ENCODE measurements at regions not wholly inside any gene's neighbourhood (a gene's known extent, or its start where the extent isn't known, plus 50 kb on each side); places are given as distances from the start of the nearest gene placed in this dataset.

GRCh38 chr11:115047631-115048030, 369.3 kb downstream of the NXPE2 start:
- DNase-seq: no peak

GRCh38 chr11:115049796-115050195, 371.5 kb downstream of the NXPE2 start:
- DNase-seq: no peak

DNA sequence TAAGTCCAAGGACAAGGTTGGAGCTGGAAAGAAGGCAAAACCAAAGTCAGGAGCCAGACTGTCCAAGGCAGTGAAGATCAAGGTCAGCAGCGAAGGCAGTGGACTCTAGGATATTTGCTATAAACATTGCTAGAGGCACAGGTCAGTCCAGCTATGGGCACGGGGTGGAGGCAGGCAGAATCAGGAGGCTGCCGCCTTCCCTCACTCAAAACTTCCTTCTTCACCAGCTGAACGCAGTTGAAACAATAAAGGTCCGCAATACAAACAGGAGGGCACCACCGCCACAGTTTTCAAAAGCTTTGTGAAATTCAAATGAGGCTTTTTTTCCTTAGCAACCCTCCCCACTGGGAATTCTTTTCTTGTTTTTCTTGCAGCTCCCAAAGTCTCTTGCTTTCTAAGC, 372.4 kb downstream of the NXPE2 start:
- no peak for DNase-seq

DNA sequence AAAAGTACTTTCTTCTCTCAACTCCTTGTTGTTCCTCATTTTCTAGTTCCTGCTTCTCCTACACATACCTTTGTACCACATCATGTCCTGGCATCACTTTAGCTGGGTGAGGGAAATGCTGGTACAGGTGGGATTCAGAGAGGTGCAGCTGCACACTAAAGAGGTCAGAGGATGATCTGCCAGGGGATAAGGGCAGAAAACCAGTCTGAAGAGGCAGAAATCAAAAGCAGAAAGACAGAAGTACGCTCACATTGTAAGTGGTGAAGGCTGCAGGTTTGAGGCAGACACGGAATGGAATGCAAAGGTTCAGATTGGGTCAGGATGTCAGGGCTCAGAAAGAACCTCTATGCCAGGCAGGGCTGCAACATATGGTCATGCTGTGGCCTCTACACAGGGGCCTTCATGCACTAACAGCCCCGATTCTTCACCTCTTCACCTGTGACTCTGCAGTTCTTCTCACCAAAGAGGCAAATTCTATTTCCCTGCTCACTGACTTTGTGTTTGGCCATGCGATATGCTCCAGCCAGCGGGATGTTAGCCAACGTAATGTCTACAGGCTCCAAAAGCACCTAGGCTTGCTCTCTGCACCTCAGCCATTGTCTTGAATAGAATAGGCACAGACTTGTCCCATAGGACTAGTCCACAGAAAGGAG, 373.7 kb downstream of the NXPE2 start:
- no peak for DNase-seq

DNA sequence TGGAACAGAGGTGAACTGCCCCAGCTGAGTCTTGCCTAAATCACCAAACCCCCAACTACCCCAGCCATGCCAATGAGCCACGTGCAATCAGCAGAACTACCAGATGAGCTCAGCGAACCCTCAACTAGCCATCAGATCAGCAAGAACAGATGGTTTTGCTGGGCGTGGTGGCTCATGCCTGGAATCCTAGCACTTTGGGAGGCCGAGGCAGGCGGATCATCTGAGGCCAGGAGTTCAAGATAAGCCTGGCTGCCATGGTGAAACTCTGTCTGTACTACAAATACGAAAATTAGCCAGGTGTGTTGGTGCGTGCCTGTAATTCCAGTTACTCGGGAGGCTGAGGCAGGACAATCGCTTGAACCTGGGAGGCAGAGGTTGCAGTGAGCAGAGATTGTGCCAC, 374.3 kb downstream of the NXPE2 start:
- no peak for DNase-seq

GRCh38 chr11:115054570-115055538, 376.5 kb downstream of the NXPE2 start:
- no peak for DNase-seq

GRCh38 chr11:115056514-115056913, 378.2 kb downstream of the NXPE2 start:
- DNase-seq: no peak

DNA sequence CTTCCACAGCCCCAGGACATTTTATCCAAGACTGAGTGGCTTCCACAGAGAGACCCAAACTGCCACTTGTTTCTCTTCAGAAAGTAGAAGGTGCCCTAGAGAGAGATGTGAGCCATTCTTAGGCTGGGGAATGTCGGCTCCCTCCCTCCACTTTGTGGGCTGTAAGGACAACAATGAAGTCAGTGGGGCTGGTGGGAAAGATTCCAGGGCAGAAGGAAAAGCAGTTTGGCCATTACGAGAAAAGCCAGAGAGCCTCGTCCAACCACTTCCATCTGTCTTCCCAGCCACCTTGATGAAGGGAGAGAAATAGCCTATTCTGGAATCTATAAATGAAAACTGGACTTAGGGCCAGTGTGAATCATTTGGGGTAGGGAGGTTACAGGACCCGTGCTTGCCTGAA, 382.5 kb downstream of the NXPE2 start:
- DNase-seq: no peak

DNA sequence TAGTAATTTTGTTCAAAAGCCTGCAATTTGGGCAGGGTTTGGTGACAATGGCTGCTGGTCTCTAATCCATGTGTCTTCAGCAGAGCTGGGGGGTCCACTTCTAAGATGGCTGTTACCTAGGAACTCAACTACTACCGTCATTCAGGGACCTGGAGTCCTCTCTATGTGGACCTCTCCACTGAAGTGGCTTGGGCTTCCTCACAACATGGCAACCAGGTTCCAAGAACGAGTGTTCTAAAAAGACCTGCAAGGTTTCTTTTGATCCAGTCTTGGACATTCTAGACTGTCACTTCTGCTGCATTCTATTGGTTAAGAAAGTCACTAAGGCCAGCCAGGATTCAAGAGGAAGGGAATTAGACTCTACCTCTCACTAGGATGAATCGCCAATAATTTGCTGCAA, 387.0 kb downstream of the NXPE2 start:
- no peak for DNase-seq

DNA sequence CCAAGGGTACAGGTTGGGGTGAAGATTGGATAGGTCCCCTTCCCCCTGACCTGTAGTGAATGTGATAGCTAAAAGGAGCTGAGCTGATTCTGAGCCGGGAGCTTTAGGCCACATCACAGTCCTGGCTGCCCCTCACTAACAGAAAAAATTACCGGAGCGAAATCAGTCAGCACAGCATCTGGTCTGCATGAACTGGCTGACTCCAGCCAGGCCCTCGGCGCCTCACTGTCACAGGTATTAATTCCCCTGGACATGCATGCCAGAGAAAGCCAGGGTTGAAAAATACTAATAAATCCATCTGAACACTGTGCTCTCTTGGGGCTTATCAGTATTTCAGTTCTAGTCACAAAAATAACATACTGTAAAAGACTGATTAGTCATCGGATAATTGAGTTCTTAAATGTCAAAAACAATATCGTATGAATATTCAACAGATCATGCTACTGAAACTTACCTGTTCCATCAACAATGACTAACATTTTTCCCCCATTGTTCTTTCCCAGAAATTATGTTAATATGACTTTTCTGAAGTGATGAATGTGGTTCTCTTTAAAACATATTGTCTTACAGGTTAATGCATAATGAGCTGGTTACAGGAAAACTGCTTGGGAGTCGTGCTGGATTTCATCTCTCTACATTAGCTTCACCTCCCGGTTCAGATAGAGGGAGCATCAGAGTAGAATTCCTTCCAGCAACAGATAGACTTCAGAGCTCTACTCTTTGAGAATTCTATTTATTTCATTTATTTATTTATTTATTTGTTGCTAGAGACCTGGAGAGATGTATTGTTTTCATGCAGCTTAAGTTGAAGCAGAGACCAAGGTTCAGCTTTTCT, 387.7 kb downstream of the NXPE2 start:
- DNase-seq: no peak

DNA sequence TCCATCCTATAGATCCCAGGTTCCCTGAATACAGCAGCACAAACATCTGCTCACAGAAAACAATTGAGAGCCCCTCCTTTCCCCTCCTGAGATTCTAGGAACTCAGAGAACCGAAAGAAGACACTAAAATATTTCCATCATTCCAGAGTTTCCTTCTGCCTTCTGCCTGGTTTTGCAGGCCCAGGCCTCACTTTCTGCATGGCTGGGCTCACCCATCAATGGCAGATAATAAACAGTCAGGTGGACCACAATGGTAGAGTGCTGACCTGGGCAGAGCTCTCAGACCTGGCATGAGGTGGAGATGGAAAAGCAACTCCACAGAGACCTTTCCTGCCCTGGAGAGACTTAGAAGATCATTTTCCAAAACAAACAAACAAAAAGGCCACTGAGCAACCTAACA, 389.1 kb downstream of the NXPE2 start:
- no peak for DNase-seq

DNA sequence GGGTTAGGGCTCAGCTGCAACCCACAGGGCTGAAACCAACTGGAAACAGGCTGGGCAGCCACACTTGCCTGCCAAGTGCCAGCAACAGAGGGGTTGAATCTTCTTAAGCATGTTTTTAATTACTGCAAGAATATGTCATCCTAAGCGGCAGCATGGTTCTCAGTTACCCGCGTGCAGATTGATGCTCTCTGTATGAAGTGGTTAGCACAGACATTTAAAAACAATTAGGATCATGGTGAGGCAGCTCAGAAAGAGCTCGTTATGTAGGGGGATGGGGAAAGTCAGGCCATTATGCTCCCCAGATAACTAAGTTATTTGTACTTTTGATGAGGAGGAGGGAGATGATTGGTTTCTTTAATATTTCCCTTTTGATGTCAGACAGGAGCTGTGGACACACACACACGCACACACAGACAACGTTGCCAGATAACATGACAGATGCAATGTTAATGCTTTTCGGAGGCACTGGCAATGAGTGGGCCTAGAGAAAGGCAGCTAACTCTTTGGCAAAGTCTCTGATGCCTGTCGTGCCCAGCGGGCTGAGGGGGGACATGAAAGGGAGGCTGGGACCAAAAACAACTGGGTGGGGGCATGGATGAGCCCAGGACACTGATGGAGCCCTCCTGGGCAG, 389.7 kb downstream of the NXPE2 start:
- no peak for DNase-seq

GRCh38 chr11:115069599-115069998, 391.3 kb downstream of the NXPE2 start:
- no peak for DNase-seq

DNA sequence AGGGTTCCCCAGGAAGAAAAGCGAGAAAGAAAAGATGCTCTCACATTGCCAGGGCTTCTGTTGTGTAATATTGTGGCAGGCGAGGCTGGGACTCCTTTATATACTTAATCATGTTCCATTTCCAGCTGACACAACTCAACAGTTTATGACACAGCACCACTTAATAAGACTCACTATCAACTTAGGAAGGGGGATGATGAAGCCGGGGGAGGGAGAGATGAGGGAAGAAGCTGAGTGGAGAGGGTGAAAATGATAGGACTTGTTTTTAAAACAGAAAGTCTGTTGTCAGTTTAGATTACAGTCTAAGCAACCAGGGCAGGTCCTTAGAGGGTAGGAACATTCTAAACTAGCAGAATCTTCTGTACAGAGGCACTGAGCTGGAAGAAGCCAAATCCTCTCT, 397.0 kb downstream of the NXPE2 start:
- no peak for DNase-seq

- DNase-seq: no peak
Measured at GRCh38 chr11:115077740-115078139, 399.4 kb downstream of the NXPE2 start.

- no peak for DNase-seq
Measured at GRCh38 chr11:115078461-115079438, 400.4 kb downstream of the NXPE2 start.

- no peak for DNase-seq
Measured at GRCh38 chr11:115080923-115081680, 402.8 kb downstream of the NXPE2 start.

GRCh38 chr11:115081972-115082371, 403.6 kb downstream of the NXPE2 start:
- DNase-seq: no peak

DNA sequence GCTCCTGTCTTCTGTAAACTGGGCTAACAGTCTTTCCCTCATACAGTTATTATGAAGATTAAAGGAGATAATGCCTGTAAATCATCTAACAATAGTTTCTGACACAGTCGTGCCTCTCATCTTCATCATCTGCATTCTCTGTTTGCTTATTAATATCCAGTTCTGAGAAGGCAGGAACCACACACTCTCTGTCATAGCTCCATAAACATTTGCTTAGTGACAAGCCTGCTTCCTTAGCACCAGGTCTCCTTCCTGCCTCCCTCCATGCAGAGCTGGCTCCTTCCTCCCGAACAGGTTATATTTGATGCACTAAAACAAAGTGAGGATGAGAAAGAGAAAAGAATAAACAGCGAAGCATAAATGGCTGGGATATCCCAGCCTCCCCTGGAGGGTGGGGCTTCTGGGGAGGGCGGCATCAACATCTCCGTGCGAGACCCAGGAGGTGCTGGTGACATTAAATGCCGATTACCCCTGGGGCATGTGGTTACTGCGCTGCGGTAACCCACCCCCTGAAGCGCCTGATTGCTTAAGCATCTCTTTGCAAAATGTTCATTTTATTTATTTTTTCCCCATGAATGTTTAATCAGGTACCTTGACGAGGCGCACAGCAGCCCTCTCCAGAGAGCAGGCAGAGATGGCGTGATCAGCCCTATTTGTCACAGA, 404.9 kb downstream of the NXPE2 start:
- DNase-seq: no peak

- DNase-seq: no peak
Measured at GRCh38 chr11:115084231-115084630, 405.9 kb downstream of the NXPE2 start.
